GM21528 (cell line): ENCODE measurements at regions not wholly inside any gene's neighbourhood (a gene's known extent, or its start where the extent isn't known, plus 50 kb on each side); places are given as distances from the start of the nearest gene placed in this dataset.

Experiments used
- ATAC-seq: cut with Tn5 transposase; IDR thresholded peaks from one replicate; pipeline ENCODE4 v1.9.1; 2021; ENCODE audit warnings: mild to moderate bottlenecking, moderate library complexity; ENCODE audit not compliant: unreplicated experiment, low FRiP score

DNA sequence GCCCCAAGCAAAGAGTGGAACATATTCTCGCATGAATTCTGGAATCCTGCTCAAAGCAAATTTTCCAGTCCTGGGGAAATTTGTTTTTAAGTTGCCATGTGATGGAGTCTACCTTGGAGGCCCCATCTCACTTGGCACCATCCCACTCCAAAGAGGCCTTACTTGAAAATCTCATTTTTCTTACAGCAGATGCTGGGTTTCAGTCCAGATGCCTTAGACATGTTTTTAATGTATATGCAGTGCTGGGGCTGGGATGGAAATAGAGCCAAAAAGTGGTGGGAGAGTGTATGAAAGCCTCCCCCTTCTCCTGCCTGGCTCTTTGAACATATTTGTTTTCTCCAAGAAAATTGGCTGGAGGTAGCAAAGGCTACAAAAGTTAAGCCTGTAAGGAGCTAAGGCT lies 493.7 kb downstream of the ENC1 start:
- ATAC-seq: no peak

GRCh38 chr5:74145951-74146350 lies 494.6 kb downstream of the ENC1 start:
- no peak for ATAC-seq

GRCh38 chr5:74143721-74144330 lies 496.7 kb downstream of the ENC1 start:
- no peak for ATAC-seq

- no peak for ATAC-seq
These were observed 497.4 kb downstream of the ENC1 start for GRCh38 chr5:74143151-74143550.

- ATAC-seq: no peak
These were observed 499.5 kb downstream of the ENC1 start for GRCh38 chr5:74141053-74141452.

DNA sequence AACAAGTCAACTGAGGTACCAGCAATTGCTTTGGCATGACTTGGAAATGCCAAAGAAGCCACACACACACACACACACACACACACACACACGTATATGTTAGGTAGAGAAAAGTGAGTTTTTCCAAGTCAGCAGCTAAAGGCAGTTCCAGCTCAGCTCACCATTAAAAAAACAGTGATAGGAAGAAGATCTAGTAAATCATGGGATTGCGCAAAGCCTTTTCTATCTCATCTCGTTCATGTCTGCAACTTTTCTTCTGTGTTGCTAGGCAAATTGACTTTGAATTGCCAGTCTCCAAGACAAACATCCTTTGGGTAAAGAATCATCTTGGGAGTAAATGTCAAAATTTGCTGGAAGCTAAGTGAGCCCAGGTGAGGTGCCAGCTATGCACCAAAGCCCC lies 500.1 kb downstream of the ENC1 start:
- no peak for ATAC-seq

DNA sequence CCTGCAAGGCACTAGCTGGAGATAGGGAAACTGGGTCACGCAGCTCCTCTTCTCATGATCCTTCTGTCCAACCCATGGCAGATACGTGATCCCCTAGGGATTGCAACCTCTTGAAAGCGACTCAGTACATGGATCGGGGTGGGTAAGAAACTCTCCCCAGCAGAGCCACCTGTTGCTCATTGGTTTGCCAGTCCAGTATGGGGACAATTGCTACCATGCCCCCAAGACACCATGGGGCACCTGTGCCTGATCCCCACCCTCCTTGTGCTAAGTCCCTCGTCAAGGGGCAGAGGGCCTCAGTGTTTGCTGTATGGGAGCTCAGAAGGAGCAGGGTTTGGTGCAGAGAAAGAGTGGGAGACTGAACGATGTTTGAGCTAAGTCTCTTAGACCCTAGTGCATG lies 500.9 kb downstream of the ENC1 start:
- ATAC-seq: no peak

- ATAC-seq: no peak
These were observed 501.8 kb downstream of the ENC1 start for GRCh38 chr5:74138721-74139120.

DNA sequence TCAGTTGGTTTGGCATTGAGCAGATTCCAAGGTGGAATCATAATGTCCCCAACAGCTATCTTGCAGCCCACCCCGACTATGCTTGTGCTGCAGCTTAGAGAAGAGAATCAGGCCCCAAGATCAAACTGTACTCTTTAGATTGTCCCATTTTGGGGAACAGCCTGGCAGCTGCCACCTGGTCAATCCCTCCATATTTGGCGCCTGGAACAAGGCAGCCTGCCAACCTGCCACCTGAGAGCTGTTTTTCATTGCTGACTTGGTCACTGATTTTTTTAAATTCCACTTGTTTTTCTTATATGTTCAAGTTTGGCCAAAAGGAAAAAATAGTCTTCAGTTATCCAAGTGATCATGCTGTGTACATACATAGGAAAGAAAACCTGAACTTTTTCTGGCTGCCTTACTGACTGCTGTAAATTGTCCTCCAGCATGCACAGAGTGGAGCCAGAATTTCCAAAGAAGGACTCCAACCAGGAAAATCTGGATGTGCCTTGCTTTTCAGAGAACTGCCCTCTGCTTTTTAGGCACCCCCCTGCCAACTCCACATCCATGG lies 504.2 kb downstream of the ENC1 start:
- no peak for ATAC-seq

- no peak for ATAC-seq
These were observed 505.5 kb downstream of the ENC1 start for GRCh38 chr5:74135033-74135432.

- no peak for ATAC-seq
These were observed 506.5 kb downstream of the ARHGEF28 start for GRCh38 chr5:74132485-74132884.

- no peak for ATAC-seq
These were observed 505.3 kb downstream of the ARHGEF28 start for GRCh38 chr5:74131250-74131649.

DNA sequence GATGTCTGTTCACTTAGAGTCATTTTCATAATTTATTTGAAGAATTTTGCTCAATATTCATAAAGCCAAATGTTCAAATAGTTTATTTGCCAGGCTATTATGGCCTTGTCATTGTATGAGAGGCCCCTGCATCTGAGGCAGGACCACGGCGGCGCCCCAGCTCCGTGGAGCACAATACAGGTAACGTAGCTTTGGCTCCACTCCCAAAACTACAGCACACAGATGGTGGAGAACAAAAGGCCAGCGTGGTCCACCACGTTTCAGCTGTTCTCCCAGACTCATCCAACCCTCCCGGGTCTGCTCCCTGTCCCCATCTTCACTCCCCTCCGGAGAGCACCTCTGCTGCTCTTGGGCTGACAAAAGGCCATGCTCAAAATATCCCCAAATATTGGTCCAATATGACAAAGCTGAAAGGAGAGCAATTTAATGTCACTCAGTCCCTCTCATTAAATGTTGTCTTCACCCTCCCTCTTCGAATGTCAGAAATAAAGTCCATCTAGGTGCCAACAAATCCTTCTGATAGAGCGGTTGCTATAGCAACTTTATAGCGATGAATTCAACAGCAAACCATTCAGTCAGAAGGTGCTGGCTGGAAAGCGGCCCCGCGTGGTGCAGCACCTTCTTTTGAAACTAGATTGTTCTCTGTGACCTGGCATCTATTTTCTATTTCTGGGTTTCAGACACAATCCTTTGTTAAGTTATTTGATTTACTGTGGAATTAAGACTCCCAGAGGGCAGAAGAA lies 504.3 kb downstream of the ARHGEF28 start:
- no peak for ATAC-seq

DNA sequence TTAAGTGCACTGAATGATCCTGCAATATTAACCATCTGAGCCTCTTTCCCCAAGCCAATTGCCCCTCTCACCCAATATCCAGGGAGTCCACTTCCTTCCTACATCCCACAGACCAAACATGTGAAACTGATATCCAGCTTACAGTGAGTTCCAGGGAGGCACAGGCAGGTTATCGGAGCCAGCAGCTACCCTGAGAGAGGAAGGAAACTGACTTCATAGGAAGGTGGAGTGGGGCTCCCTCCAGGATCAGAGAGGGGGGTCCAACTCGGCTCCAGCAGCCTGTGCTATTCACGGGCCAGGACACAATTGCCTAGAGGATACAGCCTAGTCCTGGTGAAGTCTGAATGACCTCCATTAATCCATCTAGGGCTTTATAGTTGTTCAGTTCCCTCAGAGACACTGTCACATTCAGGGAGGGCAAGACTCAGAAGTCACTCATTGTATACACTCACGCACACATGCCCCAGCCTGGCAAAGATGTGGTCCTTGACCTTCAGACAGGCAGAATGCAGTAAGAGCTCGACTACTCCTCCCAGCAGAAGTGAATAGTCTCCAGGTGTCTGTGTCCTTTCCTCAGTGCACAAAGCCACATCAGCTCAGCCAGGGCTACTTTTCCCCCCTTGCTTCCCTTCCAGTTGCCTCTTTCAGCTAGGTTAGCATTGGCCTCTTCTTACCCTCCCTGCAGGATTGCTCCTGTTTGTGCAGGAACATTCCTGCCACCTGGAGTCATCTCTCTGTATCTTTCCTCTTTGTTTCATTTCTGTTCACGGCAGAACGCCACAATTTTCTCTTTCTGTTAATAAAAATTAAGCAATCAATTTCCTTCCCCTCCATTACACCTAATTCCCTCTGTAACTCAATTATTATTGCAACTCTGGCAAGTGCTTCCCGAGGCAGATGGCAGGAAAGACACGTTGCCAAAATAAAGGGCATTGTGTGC lies 501.7 kb downstream of the ARHGEF28 start:
- ATAC-seq: no peak

- ATAC-seq: no peak
These were observed 500.3 kb downstream of the ARHGEF28 start for GRCh38 chr5:74126294-74126693.

DNA sequence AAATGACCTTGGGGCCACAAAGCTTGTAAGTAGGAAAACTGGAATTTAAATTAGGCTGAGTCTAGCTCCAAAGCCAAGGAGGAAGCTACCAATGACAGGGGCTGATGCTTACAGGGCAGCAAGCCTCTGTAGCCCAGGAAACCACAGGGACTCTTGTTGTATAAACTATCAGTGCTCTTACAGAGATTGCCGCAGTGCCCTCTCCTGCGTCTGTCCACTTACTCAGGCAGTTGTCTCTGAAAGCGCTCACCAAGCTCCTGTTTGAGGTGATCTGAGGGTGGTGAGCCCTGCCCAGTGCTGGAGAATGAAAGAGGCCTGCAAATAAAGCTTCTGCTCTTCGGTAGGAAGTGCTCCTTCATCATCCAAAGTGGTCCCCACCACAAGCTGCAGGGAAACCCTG lies 498.8 kb downstream of the ARHGEF28 start:
- ATAC-seq: no peak

- ATAC-seq: no peak
These were observed 497.9 kb downstream of the ARHGEF28 start for GRCh38 chr5:74123929-74124328.

DNA sequence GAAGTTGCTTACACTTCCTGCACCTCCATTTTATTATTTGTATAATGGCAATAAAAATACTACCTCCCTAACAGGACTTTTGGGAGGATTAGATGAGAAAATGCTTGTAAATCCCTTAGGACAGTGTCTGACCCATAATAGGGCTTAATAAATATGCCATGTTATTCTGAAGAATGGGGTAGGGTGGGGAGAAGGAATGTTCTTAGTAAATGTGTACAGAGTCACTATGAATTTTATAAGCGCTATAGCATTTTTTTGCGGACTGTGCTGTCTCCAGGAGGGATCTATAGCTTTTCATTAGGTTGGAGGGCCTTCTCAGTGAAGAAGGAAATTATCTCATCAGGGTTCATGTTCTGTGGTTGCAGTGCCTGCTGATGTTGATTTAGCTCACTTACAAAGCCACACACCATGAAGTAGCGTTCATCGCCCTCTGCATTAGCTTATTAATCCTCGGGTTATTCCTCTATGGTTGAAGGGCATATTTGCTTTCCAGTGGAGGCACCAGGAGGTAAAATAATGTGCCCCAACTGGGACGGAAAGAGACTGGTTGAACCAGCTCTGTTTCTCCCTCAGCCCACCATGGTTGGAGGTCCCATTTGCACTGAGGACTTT lies 497.1 kb downstream of the ARHGEF28 start:
- no peak for ATAC-seq

DNA sequence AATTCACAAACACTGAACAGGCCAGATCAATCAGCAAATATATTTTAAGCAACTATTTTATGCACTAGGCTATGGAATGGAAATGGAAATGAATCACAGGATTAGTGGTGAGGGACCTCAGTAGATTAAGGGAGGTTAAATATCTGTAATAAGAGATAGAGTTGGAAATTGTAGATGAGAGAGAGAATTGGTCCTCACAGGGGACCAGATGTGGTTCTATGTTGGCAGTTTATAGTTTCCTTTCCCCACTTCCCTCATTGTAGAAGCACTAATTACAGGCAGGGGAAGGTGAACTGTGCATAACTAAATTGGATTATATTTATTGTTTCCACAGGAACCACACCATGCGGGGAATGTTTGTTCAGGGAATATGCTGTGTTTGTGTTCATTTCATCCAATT lies 496.2 kb downstream of the ARHGEF28 start:
- no peak for ATAC-seq

DNA sequence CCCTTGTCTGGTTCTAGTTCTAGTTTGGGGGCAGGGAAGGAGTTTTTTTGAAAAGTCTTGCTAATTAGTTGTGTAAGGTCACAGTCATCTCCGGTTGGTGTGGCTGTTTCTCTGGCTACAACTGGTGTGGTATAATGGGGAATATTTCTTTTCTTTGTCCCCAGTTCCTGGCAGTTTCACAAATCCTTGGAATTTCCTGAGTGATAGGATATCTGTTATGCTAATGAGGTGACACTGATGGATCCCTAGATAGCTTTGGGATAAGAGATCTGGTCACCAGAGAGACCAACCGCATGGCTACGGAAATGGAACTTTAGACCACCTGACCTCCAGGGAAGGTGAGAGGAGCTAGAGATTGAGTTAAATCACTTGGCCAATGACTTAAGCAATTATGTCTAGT lies 494.6 kb downstream of the ARHGEF28 start:
- no peak for ATAC-seq

DNA sequence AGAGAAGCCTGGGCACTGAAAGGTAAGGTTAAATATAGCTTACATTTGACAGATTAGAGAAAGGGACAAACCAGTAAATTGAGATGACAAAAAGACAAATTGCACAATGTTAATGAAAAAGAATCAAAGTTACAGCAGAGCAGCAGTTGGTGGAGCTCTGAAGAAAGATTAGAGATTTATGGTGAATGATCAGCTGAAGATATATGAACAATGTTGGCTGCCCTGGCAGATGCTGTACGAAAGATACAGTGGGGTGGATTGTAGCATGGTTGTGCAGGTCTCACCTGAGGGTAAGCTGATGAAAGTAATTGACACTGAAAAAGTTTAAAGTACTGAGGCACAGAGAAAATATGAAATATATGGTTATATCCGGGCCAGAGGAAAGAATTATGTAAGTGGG lies 492.1 kb downstream of the ARHGEF28 start:
- ATAC-seq: no peak
